ENCODE measurements at regions not wholly inside any gene's neighbourhood (a gene's known extent, or its start where the extent isn't known, plus 50 kb on each side); places are given as distances from the start of the nearest gene placed in this dataset.

DNA sequence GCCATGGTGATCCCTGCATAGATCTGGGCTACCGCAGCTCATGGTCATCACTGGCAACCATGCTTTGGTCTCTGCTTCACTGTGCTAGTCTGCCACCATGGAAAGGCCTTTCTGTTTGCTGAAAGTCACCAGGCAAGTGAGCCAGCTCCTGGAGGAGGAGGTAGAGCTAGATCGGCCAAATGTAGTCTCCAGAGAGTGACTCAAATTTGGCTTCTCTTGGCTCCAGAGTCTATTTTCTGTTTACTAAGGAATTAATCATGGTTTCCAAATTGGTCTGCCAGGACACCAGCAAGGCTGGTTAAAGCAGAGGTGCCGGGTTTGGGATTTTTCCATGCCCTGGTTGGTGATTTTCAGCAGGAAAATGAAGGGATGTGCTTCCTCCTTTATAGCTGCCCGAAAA is 52.7 kb upstream of the IVNS1ABP start:
- DNase-seq (ENCODE audit: low read depth in 1 of 2, low spot score in 1 of 2) = no peak
- Histone ChIP-seq H3K27me3 (no peaks in the 10 kb centered on the region), H3K27ac (no peak overlapping the region), H3K36me3 (no peaks in the 10 kb centered on the region), H3K4me1 (ENCODE audit: low read depth) (no peaks in the 10 kb centered on the region), H3K4me3 (no peak overlapping the region), H3K9me3 (ENCODE audit: low read depth) (no peaks in the 10 kb centered on the region)
- TF ChIP-seq, protein P1, sequence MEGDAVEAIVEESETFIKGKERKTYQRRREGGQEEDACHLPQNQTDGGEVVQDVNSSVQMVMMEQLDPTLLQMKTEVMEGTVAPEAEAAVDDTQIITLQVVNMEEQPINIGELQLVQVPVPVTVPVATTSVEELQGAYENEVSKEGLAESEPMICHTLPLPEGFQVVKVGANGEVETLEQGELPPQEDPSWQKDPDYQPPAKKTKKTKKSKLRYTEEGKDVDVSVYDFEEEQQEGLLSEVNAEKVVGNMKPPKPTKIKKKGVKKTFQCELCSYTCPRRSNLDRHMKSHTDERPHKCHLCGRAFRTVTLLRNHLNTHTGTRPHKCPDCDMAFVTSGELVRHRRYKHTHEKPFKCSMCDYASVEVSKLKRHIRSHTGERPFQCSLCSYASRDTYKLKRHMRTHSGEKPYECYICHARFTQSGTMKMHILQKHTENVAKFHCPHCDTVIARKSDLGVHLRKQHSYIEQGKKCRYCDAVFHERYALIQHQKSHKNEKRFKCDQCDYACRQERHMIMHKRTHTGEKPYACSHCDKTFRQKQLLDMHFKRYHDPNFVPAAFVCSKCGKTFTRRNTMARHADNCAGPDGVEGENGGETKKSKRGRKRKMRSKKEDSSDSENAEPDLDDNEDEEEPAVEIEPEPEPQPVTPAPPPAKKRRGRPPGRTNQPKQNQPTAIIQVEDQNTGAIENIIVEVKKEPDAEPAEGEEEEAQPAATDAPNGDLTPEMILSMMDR (IDR thresholded peaks at IDR 0.05; ENCODE audit: low read depth, low read length) = no peak

GRCh38 chr1:185368913-185369491 is 52.0 kb upstream of the IVNS1ABP start:
- Histone ChIP-seq H3K4me1 (ENCODE audit: low read depth) (no peaks in the 10 kb centered on the region), H3K27ac (no peak overlapping the region), H3K27me3 (no peaks in the 10 kb centered on the region), H3K4me3 (no peak overlapping the region), H3K9me3 (ENCODE audit: low read depth) (no peaks in the 10 kb centered on the region), H3K36me3 (no peaks in the 10 kb centered on the region)
- no peak for DNase-seq (ENCODE audit: low read depth in 1 of 2, low spot score in 1 of 2)
- TF ChIP-seq, protein P1 (IDR thresholded peaks at IDR 0.05; ENCODE audit: low read depth, low read length) = no peak

DNA sequence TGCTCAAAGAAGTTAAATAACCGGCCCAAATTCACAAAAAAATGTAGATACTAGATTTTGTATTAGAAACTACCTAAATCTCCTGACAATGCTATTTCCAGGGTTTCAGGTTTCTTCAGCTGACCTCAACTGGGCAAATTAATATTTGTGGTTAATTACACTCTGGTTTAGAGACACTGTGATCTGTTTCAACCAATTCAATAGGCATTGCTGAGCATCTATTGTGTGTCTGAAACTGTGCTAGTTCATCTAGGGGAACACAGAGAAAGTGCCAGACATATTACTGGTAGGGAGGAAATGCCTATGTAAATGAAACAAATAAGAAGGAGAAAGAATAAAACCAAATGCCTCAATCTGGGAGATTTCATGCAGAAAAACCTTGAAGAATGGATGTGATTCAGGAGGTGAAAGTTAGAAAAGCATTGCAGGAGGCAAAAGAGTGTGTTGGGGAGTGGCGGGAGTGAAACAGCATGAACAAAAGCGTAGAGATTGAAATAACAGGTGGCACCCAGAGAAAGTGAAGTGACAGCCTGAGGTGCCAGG is 51.3 kb upstream of the IVNS1ABP start:
- DNase-seq (ENCODE audit: low read depth in 1 of 2, low spot score in 1 of 2) = no peak
- no peaks in the 10 kb centered on the region for H3K9me3 ChIP-seq (ENCODE audit: low read depth)

DNA sequence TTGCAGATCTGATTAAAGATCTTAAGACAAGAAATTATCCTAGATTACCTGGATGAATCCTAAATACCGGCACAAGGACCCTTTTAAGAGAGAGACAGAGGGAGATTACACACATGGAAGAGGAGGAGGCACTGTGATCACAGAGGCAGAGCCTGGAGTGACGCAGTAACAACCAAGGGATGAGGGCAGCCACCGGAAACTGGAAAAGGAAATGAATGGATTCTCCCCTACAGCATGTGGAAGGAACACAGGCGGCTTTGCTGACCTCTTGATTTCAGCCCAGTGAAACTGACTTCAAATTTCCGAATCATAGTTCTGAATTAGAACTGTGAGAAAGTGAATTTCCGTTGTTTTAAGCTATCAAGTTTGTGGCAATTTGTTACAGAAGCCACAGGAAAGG is 50.2 kb upstream of the IVNS1ABP start:
- no peaks in the 10 kb centered on the region for H3K4me1 ChIP-seq (ENCODE audit: low read depth)
- peak in 1 of 2 donors; percentile 12 for DNase-seq (ENCODE audit: low read depth in 1 of 2, low spot score in 1 of 2)

More for the DNA sequence above, 51.3 kb upstream of the IVNS1ABP start:
- Histone ChIP-seq H3K27ac (no peak overlapping the region), H3K4me1 (ENCODE audit: low read depth) (no peaks in the 10 kb centered on the region), H3K36me3 (no peaks in the 10 kb centered on the region), H3K27me3 (no peaks in the 10 kb centered on the region), H3K4me3 (no peak overlapping the region)
- TF ChIP-seq, protein P1 (IDR thresholded peaks at IDR 0.05; ENCODE audit: low read depth, low read length) = no peak

More for the DNA sequence above, 50.2 kb upstream of the IVNS1ABP start:
- H3K36me3 ChIP-seq = no peaks in the 10 kb centered on the region
- H3K9me3 ChIP-seq (ENCODE audit: low read depth) = no peaks in the 10 kb centered on the region
- no peaks in the 10 kb centered on the region for H3K27me3 ChIP-seq
- H3K4me3 ChIP-seq = no peak overlapping the region
- no peak overlapping the region for H3K27ac ChIP-seq
- TF ChIP-seq, protein P1 (IDR thresholded peaks at IDR 0.05; ENCODE audit: low read depth, low read length) = no peak
